Testis (tissue), 2 donors: ENCODE measurements at regions not wholly inside any gene's neighbourhood (a gene's known extent, or its start where the extent isn't known, plus 50 kb on each side); places are given as distances from the start of the nearest gene placed in this dataset.
A peak's percentile ranks its signal among the peaks of the same experiment; 100 is the strongest.

ENCODE experiments used
- DNase-seq: peaks from one replicate; pipeline ENCODE4 v3.0.0-alpha.2; 2019
- H3K27ac ChIP-seq, 2 donors: fragments of 200-600 bp; sonication (generic); one replicate each; pipeline ENCODE4 v1.5.1; 2019
- H3K27me3 ChIP-seq: fragments of 200-600 bp; sonication (generic); one replicate; pipeline ENCODE4 v1.5.1; 2019
- H3K36me3 ChIP-seq: fragments of 200-600 bp; sonication (generic); one replicate; pipeline ENCODE4 v1.5.1; 2017; ENCODE audit warnings: low read depth; ENCODE audit errors: missing control alignments
- H3K4me1 ChIP-seq: fragments of 200-600 bp; sonication (generic); one replicate; pipeline ENCODE4 v1.5.1; 2019
- H3K4me3 ChIP-seq, 2 donors: fragments of 200-600 bp; sonication (generic); one replicate each; pipeline ENCODE4 v1.5.1; 2017 to 2019
- H3K9me3 ChIP-seq: fragments of 200-600 bp; sonication (generic); one replicate; pipeline ENCODE4 v1.5.1; 2017
- CTCF ChIP-seq, 3 experiments: fragments of 450-650 bp in 2 of 3; fragments of 200-600 bp in 1 of 3; sonication (generic) in 1 of 3; IDR thresholded peaks; one replicate each; pipeline ENCODE4 v1.5.1; 2016 to 2019; ENCODE audit warnings: antibody characterized with exemption in 3 of 3, mild to moderate bottlenecking in 2 of 3, moderate library complexity in 1 of 3
- POLR2A ChIP-seq: fragments of 450-650 bp; IDR thresholded peaks from one replicate; pipeline ENCODE4 v1.6.1; 2017; ENCODE audit warnings: antibody characterized with exemption, mild to moderate bottlenecking, moderate library complexity
- WGBS, 2 donors: methylation state at CpG; one replicate each; pipeline ENCODE4 v1.1.5; 2018; 5-methylcytosine and 5-hydroxymethylcytosine counted together
- intact Hi-C: fragments of 100-400 bp; cut with DNase I; formaldehyde crosslinking; loops from one replicate; pipeline ENCODE4 v1.15.1; 2023; ENCODE audit warnings: low total_unique reads

DNA sequence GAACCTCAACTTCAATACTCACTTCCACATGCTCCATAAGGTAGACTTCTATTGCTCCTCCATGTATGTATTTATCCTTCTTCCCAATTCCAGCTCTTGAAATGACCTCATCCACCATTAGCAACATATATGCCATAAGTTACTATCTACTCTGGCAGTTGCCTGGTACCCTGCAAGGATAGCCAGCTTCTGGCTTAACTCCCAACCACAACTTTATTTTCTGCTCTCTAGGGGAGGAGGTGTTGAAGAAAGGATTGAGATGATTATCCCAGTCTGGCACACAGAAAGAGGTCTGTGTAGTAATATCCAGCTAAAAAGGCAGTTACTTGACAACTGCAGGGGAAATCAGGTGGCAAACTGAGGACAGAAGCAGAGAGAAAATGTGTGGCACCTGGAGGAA is 71.5 kb upstream of the MDM1 start:
- H3K4me3 ChIP-seq = no peak overlapping the region
- TF ChIP-seq CTCF (IDR thresholded peaks at IDR 0.05) (no peak), POLR2A (no peak)
- H3K36me3 ChIP-seq = no peaks in the 10 kb centered on the region
- H3K4me1 ChIP-seq = peaks cover 14% of the 10 kb centered on the region
- H3K27ac ChIP-seq = no peak overlapping the region
- DNase-seq = no peak
- H3K27me3 ChIP-seq = no peaks in the 10 kb centered on the region
- intact Hi-C loops = no loop called here
- no peaks in the 10 kb centered on the region for H3K9me3 ChIP-seq

GRCh38 chr12:68405343-68405781 is 73.2 kb upstream of the MDM1 start:
- Histone ChIP-seq H3K27ac (peak overlapping the region in 1 of 2 donors; percentile 46), H3K9me3 (no peaks in the 10 kb centered on the region), H3K4me1 (peaks cover 14% of the 10 kb centered on the region), H3K27me3 (no peaks in the 10 kb centered on the region), H3K4me3 (no peak overlapping the region), H3K36me3 (no peaks in the 10 kb centered on the region)
- TF ChIP-seq POLR2A = no peak
- TF ChIP-seq CTCF (IDR thresholded peaks at IDR 0.05) = no peak
- intact Hi-C loops = no loop called here
- DNase-seq = no peak

DNA sequence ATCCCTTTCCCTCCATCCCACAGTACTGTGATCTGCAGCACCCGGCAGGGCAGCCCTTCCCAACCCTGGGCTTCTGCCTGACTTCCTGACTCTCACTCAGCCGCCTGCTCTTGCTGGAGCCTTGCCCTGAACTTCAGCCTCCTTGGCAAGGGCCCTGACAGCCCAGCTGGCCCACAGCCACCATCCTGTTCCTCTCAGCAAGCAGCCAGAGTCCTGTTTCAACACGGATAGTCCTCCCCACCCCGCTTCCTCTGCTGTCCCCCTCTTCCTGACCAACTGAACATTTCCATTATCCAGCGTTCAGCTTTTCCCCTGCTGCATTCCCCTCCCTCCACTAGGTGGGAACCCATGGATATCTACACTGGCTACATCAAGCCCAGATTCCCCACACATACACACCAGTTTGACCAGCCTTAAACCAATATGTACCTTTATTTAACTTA is 74.0 kb upstream of the MDM1 start:
- intact Hi-C loops = no loop called here
- H3K4me3 ChIP-seq = no peak overlapping the region
- peak overlapping the region in 1 of 2 donors; percentile 57 for H3K27ac ChIP-seq

DNA sequence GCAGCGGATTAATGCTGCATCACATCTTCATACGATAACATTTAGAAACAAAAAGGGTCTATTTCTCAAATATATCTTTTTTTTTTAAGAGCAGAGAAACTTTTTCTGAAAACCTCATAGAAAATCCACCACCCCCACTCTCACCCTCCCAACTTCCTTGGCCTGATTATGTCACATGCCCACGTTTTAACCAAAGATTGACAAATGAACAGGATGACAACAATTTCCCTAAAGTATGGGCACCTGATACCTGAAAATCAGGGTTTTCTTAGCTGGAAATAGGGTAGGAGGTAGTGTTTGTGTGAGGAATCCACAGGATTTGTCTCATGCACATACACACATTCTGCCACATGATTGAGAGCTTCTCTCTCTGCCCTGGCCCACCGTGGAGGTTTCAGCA is 74.7 kb upstream of the MDM1 start:
- no peak for TF ChIP-seq POLR2A
- TF ChIP-seq CTCF (IDR thresholded peaks at IDR 0.05) = no peak
- Histone ChIP-seq H3K9me3 (no peaks in the 10 kb centered on the region), H3K4me3 (no peak overlapping the region), H3K27me3 (no peaks in the 10 kb centered on the region), H3K27ac (no peak overlapping the region), H3K36me3 (no peaks in the 10 kb centered on the region), H3K4me1 (peaks cover 11% of the 10 kb centered on the region)
- intact Hi-C loops = no loop called here
- no peak for DNase-seq
- 85 to 90% methylated on average over 4 of the region's 4 CpGs for WGBS, 2 donors

More for the DNA sequence above, 74.0 kb upstream of the MDM1 start:
- peak in 1 of 3 experiments; percentile 13 for TF ChIP-seq CTCF (IDR thresholded peaks at IDR 0.05)
- no peak for TF ChIP-seq POLR2A
- Histone ChIP-seq H3K36me3 (no peaks in the 10 kb centered on the region), H3K4me1 (peaks cover 11% of the 10 kb centered on the region), H3K9me3 (no peaks in the 10 kb centered on the region), H3K27me3 (no peaks in the 10 kb centered on the region)
- DNase-seq = peak; percentile 84
- WGBS, 2 donors = 16 to 26% methylated on average over 5 of the region's 5 CpGs

- Histone ChIP-seq H3K4me1 (peaks cover 11% of the 10 kb centered on the region), H3K36me3 (no peaks in the 10 kb centered on the region), H3K4me3 (no peak overlapping the region), H3K27ac (no peak overlapping the region), H3K9me3 (no peaks in the 10 kb centered on the region), H3K27me3 (no peaks in the 10 kb centered on the region)
- DNase-seq = no peak
- intact Hi-C loops = no loop called here
- TF ChIP-seq CTCF (IDR thresholded peaks at IDR 0.05) = no peak
- TF ChIP-seq POLR2A = no peak
- 85 to 92% methylated on average over 11 of the region's 11 CpGs for WGBS, 2 donors
Observed at GRCh38 chr12:68410018-68410660, 78.0 kb upstream of the MDM1 start.
